OCI-LY3 (cell line): ENCODE measurements at regions not wholly inside any gene's neighbourhood (a gene's known extent, or its start where the extent isn't known, plus 50 kb on each side); places are given as distances from the start of the nearest gene placed in this dataset.

Experiments
- H2AFZ ChIP-seq: fragments of 200-600, 300-600 bp; shearing (Covaris generic); 2 replicates; pipeline ENCODE4 v1.6.0; 2014; ENCODE audit warnings: antibody characterized with exemption, low read depth, low read length
- H3K27ac ChIP-seq: fragments of 200-600, 300-600 bp; sonication (generic); 2 replicates; pipeline ENCODE4 v1.5.1; 2014; ENCODE audit warnings: mild to moderate bottlenecking, low read length, moderate library complexity, mixed read lengths
- H3K27me3 ChIP-seq: fragments of 200-600, 300-600 bp; sonication (generic); 2 replicates; pipeline ENCODE4 v1.6.1; 2014; ENCODE audit warnings: low read depth, low read length, mixed read lengths
- H3K36me3 ChIP-seq: fragments of 200-600, 300-600 bp; sonication (generic); replicated peaks from 2 replicates; pipeline ENCODE3; 2014; ENCODE audit warnings: low read depth, low read length, mixed read lengths
- H3K4me1 ChIP-seq: fragments of 300-600, 200-600 bp; sonication (generic); 2 replicates; pipeline ENCODE4 v1.6.1; 2014; ENCODE audit warnings: low read length, mixed read lengths
- H3K4me2 ChIP-seq: fragments of 200-600, 300-600 bp; sonication (generic); 2 replicates; pipeline ENCODE4 v1.6.1; 2014; ENCODE audit warnings: low read length, mixed read lengths
- H3K4me3 ChIP-seq: fragments of 300-600, 200-600 bp; sonication (generic); 2 replicates; pipeline ENCODE4 v1.5.1; 2014; ENCODE audit warnings: antibody characterized with exemption, mild to moderate bottlenecking, low read length, moderate library complexity
- H3K79me2 ChIP-seq: fragments of 300-600, 200-600 bp; shearing (Covaris generic); 2 replicates; pipeline ENCODE4 v1.6.1; 2014; ENCODE audit warnings: mild to moderate bottlenecking, low read length, mixed read lengths
- H3K9ac ChIP-seq: fragments of 300-600, 200-600 bp; shearing (Covaris generic); 2 replicates; pipeline ENCODE4 v1.6.0; 2014; ENCODE audit warnings: mild to moderate bottlenecking, low read length, moderate library complexity
- H3K9me3 ChIP-seq: fragments of 200-600, 300-600 bp; shearing (Covaris generic); 2 replicates; pipeline ENCODE4 v1.6.1; 2014; ENCODE audit warnings: low read length, mixed read lengths; ENCODE audit not compliant: insufficient read depth
- H4K20me1 ChIP-seq: fragments of 200-600, 300-600 bp; sonication (generic); 2 replicates; pipeline ENCODE4 v1.6.1; 2016; ENCODE audit warnings: low read length, mixed read lengths; ENCODE audit not compliant: insufficient read depth
- CTCF ChIP-seq: fragments of 200-600, 300-600 bp; sonication (generic); IDR thresholded peaks from 2 replicates; pipeline ENCODE4 v1.5.1; 2014; ENCODE audit warnings: antibody characterized with exemption, low read length, low read depth
- EZH2phosphoT487 ChIP-seq: fragments of 200-600 bp; shearing (Covaris generic); IDR thresholded peaks from 2 replicates; pipeline ENCODE4 v1.6.1; 2018; ENCODE audit warnings: antibody characterized with exemption, mixed run types, low read depth

GRCh38 chr6:134853111-134854055, 96.5 kb downstream of the ALDH8A1 start:
- Histone ChIP-seq H4K20me1 (no peaks in the 10 kb centered on the region), H3K4me3 (no peak overlapping the region), H2AFZ (no peak overlapping the region), H3K4me2 (no peak overlapping the region), H3K36me3 (no peaks in the 10 kb centered on the region), H3K9me3 (no peaks in the 10 kb centered on the region), H3K27ac (no peak overlapping the region), H3K4me1 (no peaks in the 10 kb centered on the region), H3K79me2 (no peaks in the 10 kb centered on the region), H3K27me3 (no peaks in the 10 kb centered on the region), H3K9ac (no peak overlapping the region)
- TF ChIP-seq CTCF (no peak), EZH2phosphoT487 (no peak)

- no peaks in the 10 kb centered on the region for H4K20me1 ChIP-seq
- no peaks in the 10 kb centered on the region for H3K36me3 ChIP-seq
- H3K79me2 ChIP-seq: no peaks in the 10 kb centered on the region
- H2AFZ ChIP-seq: no peak overlapping the region
- H3K9me3 ChIP-seq: no peaks in the 10 kb centered on the region
- H3K4me1 ChIP-seq: no peaks in the 10 kb centered on the region
- TF ChIP-seq EZH2phosphoT487 (no peak), CTCF (no peak)
- no peak overlapping the region for H3K27ac ChIP-seq
- no peaks in the 10 kb centered on the region for H3K27me3 ChIP-seq
- H3K9ac ChIP-seq: no peak overlapping the region
- H3K4me3 ChIP-seq: no peak overlapping the region
- no peak overlapping the region for H3K4me2 ChIP-seq
Measured at GRCh38 chr6:134851548-134851947, 98.4 kb downstream of the ALDH8A1 start.

- Histone ChIP-seq H3K27me3 (no peaks in the 10 kb centered on the region), H3K4me1 (no peaks in the 10 kb centered on the region), H3K27ac (no peak overlapping the region), H3K36me3 (no peaks in the 10 kb centered on the region), H3K9ac (no peak overlapping the region), H2AFZ (no peak overlapping the region), H4K20me1 (no peaks in the 10 kb centered on the region), H3K79me2 (no peaks in the 10 kb centered on the region), H3K4me3 (no peak overlapping the region), H3K9me3 (no peaks in the 10 kb centered on the region), H3K4me2 (no peak overlapping the region)
- no peak for TF ChIP-seq EZH2phosphoT487
- TF ChIP-seq CTCF: no peak
Measured at GRCh38 chr6:134850721-134851305, 99.1 kb downstream of the ALDH8A1 start.

- Histone ChIP-seq H3K36me3 (no peaks in the 10 kb centered on the region), H3K4me1 (no peaks in the 10 kb centered on the region), H3K27me3 (no peaks in the 10 kb centered on the region), H2AFZ (no peak overlapping the region), H3K4me3 (no peak overlapping the region), H3K79me2 (no peaks in the 10 kb centered on the region), H4K20me1 (no peaks in the 10 kb centered on the region), H3K27ac (no peak overlapping the region), H3K9me3 (no peaks in the 10 kb centered on the region), H3K9ac (no peak overlapping the region), H3K4me2 (no peak overlapping the region)
- no peak for TF ChIP-seq EZH2phosphoT487
- no peak for TF ChIP-seq CTCF
Measured at GRCh38 chr6:134849920-134850447, 99.9 kb downstream of the ALDH8A1 start.
